Inflammatory macrophage treated with lipopolysaccharide for 1 hour (primary cell): ENCODE measurements at regions not wholly inside any gene's neighbourhood (a gene's known extent, or its start where the extent isn't known, plus 50 kb on each side); places are given as distances from the start of the nearest gene placed in this dataset.

Experiments used
- DNase-seq, 2 donors: peaks; one replicate each; pipeline ENCODE4 v3.0.0-alpha.2; 2020 to 2022

DNA sequence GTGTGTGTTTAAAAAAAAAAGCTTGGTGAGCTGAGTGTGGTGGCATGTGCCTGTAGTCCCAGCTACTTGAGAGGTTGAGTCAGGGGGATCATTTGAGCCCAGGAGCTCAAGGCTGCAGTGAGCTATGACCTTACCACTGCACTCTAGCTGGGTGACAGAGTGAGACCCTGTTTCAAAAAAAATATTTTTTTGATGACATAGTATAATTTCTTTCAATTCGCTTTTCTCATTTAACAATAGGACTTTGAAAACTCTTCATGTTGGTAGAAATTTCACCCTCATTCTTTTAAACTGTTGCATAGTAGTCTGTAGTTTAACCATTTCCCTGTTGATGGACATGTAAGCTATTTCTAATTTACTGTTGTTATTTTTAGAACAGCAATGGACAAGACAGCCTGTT, 55.7 kb upstream of the EXOC6 start:
- DNase-seq: no peak
